COLO829 (cell line): ENCODE measurements at regions not wholly inside any gene's neighbourhood (a gene's known extent, or its start where the extent isn't known, plus 50 kb on each side); places are given as distances from the start of the nearest gene placed in this dataset.
A peak's percentile ranks its signal among the peaks of the same experiment; 100 is the strongest.

Experiments used
- DNase-seq: peaks from one replicate; pipeline ENCODE4 v3.0.0; 2012; ENCODE audit warnings: low spot score

DNA sequence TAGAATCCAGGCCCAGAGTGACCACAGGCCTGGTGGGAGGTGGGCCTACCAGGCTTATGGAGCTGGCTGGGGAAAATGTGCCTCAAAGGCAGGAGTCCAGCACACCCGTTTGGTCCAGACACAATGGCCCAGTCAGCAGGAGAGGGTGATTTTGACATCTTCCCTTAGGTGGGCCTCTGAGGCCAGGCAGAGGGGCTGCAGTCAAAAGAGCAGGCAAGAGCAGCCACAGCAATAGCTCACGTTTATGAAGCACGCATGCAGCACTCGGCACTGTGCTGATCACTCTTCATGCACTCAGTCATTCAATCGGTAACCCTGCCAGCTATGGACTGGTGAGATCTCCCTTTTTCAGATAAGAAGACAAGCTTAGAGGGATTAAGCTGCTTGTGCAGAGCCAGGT is 146.8 kb downstream of the LRIG2 start:
- DNase-seq = no peak

DNA sequence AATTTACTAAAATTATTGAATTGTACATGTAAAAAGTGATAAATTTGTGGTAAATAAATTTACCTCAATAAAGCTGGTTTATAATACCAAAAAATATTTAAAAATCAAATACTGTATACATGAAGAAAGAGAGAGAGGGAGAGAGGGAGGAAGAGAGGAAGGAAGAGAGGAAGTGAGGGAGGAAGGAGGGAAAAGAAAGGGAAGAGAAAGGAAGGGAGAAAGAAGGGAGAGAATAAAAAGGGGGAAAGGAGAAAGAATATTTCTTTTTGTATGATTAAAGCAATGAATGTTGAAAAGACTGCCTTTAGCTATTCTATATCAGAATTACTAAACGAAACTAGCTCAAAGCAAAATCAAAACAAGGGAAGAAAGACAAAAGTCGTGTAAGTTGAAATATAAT is 150.0 kb downstream of the LRIG2 start:
- no peak for DNase-seq

DNA sequence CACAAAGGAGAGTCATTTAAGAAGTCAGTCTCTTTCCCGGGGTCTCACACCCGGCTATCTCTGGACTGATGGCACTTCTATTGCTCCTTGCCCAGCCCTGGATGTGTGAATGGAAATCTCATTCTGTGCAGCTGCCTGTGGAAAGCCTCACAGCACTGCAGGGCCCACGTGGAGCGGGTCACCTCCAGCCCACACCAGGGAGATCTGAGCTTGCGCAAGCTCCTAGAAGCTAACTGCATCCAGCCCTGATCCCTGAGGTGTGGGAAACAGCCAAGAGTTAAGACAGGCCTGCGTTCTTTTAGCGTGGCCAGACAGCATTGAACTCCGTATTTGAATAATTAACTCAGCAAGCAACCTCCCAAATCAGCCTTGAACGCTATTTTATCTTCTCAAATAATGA is 150.5 kb downstream of the LRIG2 start:
- DNase-seq = no peak

DNA sequence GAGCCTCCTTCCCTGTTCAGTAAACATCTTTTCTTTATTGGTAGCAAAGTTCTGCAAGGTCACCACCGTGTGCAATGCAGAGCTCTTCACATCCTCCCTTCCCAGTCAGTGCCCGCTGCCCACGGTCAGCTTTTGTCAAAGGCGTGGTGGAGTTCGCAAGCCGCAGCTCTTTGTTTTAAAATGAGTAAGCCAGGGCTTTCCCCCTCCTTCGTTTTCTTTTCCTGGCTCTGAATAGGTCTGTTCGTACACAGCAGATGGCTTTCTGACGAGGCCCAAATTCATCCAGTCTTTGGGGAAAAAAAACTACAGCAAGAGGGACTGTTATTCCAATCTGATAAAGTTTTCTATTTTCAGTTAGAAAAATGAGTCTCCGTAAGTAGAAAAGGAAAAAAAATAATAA is 153.2 kb downstream of the LRIG2 start:
- DNase-seq = no peak

DNA sequence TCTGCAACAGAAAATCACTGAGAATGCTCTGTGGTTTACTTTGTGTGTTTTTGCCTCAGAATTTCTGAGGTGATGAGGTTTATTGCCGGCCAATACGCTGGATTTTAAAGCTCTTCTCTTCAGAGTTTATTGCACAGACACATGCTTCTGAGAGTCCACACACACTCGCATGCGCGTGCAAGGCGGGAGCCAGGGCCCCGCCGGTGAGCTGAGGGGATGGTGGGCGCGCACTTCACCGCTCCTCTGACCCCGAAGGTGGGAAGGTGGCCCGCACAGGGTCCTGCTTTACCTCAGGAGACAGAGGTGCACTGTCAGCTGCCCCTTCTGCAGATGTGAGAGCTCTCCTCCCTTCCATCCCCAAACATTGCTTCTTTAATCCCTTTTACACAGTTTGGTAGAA is 158.4 kb upstream of the MAGI3 start:
- DNase-seq = no peak

DNA sequence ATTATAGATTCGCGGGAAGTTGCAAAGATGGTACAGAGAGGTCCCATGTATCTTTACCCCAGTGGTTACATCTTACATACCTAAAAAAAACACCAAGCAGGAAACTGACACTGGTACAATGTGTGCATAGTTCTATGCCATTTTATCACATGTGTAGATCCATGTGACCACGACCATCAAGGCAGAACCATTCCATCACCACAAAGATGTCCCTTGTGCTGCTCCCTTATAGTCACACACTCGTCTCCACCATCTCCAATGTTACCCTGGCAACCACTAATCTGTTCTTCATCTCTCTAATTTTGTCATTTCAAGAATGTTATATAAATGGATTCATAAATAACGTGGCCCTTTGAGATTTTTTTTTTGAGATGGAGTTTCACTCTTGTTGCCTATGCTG is 156.9 kb upstream of the MAGI3 start:
- DNase-seq = peak; percentile 12

DNA sequence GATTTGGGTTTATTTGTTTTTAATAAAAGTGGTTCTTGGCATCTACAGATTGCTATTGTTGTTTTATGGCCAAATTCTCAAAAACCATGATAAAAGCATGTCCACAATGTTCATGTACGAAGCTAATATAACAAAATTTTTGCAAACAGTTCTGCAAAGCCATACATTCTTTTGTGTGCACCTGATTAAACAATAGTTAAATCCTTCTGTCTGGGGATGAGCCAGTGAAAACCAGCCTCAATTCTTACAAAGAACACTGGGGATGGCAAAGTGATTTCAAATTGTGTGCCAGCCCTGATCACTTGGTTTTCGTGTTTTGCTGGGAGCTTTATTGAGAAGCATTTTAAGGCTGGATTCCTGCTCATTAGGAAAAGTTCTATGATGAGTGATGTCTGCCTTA is 149.1 kb upstream of the MAGI3 start:
- no peak for DNase-seq

DNA sequence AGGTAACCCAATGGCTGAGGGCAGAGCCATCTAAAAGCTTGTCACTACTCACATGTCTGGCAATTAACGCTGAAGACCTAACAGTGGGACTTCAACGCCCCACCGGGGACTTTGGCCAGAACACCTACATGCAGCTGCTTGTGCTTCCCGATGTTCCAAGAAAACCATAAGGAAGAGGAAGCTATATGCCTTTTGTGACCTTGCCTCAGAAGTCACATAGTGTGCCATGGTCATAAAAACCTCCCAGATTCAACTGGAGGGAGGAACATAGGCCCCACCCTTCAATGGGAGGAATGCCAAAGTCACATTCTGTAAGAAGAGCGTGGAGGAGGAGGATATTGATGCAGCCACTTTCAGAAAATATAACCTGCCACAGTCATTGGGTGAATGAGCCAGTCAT is 147.8 kb upstream of the MAGI3 start:
- DNase-seq = no peak

DNA sequence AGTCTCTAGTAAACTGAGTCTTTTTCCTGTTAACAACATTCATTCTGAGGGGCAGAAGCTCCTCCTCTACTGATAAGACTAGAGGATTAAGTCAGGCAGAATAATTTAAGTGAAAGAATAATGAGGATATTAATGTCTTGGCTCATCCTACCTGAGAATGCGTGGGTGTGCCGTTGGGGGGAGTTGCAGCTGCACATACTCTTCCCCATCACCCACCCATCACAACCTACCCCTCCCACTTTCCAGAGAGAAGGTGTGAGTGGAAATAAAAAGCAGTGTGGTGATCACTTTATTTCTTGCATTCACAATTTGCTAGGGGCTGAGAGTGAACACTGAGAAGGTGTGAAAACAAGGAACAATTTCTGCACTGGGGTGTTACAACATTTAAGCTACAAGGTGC is 146.8 kb upstream of the MAGI3 start:
- DNase-seq = no peak

DNA sequence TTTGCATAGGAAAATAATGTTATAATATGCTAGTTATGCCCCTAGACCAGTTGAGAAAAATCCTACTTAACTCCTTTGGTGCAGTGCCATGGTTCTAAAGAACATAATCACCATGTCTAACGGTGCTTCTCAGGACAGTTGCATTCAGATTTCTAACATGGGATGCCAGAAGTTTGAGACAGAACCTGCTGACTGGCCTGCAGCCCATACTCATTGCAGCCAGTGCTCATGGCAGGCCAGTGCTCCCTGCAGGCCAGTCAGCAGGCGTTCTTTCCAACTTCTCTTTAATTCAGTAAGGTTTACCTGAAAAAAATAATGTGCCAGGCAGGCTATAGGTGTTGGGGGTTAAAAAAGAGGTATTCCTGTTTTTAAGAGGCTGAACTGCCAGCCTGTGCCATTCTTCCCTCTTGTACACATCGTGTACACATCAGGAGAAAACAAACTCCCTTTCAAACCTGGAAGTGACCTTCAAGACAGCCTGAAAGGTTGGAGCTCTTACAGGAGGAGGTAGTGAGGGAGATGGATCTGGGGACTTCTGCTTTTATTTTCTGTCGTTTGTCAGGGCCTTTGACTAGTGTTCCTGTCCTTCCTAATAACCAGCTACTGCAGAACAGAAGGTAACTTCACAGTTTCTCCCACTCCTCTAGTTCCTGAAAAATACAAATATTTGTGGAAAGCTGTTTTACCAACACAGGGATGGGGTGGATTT is 146.0 kb upstream of the MAGI3 start:
- no peak for DNase-seq

DNA sequence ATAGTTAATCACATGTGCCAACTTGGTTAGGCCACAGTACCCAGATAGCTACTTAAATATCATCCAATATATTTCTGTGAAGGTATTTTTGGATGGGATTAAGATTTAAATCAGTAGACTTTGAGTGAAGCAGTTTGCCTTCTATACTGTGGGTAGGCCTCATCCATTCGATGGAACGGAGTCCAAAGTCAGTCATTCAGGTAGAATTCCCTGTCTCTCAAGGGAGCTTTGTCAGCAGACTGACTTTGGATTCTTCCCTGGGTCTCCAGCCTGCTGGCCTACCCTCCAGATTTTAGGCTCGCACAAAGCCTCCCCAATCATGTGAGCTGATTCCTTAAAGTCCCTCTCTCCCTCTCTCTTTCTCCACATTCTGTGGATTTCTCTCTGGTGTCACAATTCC is 145.1 kb upstream of the MAGI3 start:
- no peak for DNase-seq

DNA sequence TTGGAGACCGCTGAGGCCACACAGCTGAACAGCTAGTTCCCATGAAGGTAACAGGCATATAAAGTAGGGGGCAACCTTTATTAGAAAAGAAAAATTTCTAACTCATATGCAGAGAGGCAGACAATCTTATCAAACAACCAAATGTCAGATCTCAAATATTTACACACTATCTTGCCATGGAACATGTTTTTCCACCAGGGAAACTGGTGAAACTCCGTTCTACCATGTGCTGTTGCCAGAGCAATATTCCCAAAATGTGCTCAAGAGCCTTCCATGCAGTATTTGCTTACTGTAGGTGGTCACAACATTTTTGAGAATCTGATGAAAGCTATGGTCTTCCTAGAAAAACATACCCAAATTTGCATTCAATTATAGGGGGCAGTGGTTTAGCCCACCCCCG is 143.4 kb upstream of the MAGI3 start:
- DNase-seq = no peak

DNA sequence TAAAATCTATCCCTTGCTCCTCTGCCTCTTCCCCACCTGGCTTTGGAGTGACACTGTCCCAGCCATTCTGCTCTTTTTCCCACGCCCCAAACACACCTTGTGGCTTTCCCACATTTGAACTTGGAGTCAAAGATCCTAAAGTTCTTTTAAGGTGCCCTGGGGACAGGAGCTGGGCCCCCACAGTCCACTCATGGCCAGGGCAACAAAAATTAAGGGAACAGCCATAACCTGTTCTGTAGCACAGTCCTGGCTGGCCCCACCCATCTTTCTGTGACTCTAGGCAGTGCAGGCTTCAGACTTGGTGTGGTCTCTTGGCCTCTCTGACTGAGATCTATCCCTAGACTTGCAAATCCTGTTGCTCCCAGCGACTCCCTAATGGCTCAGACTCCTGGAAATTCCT is 143.0 kb upstream of the MAGI3 start:
- no peak for DNase-seq

DNA sequence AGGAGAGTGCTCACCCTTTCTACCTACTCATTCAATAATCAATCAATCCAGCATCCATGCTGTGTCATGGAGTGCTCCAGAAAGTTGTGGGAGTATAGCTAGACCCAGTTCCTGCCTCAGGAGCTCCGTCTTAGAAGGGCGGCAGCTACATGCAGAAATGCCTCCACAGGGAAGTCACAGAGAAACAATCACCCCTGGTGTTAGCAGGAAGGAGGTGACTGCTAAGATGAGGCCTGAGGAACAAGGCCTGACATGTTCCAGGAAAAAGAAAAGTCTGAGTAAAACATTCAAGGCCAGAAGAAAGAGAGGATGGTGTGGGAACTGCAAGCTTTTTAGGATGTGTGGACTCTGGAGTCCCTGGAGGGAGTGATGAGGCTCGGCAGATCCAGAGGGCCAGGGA is 142.5 kb upstream of the MAGI3 start:
- DNase-seq = no peak

DNA sequence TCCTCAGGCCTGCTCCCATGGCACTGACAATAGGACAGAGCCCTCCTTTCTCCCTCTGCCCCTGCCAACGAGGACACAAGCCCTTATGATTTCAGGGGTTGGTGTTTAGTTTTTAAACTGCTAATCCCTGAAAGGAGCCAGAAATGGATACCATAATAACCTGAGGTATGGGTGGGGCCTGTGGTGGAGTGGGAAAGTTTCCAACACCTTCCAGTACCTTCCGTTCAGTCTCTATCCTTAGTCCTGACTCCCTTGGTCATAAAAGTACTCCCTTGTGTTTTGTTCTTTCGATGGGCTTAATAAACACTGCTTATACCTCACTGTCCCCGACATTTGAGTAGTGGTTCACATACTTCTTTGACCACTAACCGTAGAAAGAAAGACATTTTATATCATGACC is 141.8 kb upstream of the MAGI3 start:
- no peak for DNase-seq

DNA sequence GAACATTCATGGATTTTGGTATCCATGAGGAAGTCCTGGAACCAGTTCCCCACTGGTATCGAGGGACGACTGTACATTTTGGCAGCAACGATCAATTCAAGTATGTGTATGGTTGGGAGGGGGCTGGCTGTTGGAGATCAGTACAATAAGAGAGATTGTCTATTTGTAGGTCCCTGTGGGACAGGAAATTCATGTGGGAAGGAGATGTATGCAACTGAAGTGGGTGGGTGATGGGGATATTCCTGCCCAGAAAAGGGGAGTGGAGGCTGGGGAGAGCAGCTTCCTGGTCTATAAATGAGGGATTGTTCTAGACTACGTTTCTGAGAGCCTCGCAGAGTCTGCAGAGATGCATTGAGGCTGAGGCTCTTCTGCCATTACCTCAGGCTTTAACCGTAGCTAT is 140.2 kb upstream of the MAGI3 start:
- peak; percentile 66 for DNase-seq

DNA sequence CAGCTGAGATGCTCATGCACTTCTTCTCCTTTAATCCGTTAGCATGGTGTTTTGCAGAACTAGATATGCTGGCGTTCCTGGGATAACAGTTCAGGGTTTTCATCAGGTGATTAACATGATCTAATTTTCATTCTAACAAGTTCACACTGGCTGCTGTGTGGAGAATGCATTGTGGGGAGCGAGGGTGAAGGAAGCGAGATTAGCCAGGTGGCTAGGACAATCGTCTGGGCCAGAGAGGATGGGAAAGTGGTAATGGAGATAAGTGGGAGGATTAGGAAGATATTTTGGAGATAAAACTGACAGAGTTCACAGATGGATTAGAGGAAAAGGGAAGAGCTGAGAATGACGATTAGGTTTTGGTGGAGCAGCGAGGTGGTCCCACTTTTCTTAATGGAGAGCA is 138.1 kb upstream of the MAGI3 start:
- no peak for DNase-seq

DNA sequence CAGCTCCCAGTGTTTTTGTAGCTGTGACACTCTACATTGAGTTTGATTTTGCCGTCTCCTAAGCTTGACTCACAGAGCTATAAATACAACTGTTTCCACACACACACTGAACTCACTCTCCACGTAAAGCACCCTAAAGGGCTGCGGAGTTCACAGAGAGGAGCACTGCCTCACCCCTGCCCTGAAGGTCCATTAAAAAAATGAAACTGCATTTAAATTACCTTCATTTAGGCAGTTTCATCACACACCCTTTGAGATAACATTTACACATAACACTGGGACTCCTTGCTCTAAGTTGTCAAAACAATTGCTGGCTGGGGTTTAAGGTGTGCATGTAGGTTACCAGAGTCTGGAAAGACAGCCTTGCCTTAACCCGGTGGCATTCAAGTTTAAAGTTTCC is 137.1 kb upstream of the MAGI3 start:
- no peak for DNase-seq

DNA sequence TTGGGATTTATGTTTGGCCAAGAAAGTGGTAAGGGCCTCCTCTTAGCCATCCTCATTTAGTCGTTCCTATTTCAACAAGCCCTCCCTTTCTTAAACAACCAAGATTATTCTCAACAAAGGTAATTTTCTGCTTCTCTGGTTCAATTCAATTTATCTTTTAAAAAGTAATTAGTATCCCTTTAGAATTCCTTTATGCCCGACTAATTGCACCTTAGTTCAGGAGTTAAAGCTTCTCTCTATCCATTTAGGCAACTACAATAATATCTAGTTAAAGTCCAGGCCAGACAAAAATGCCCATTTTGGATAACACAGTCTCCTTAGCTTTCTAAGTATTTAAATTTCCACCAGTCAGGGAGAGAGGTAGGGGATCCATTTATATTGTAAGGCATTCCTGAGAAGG is 136.7 kb upstream of the MAGI3 start:
- no peak for DNase-seq

DNA sequence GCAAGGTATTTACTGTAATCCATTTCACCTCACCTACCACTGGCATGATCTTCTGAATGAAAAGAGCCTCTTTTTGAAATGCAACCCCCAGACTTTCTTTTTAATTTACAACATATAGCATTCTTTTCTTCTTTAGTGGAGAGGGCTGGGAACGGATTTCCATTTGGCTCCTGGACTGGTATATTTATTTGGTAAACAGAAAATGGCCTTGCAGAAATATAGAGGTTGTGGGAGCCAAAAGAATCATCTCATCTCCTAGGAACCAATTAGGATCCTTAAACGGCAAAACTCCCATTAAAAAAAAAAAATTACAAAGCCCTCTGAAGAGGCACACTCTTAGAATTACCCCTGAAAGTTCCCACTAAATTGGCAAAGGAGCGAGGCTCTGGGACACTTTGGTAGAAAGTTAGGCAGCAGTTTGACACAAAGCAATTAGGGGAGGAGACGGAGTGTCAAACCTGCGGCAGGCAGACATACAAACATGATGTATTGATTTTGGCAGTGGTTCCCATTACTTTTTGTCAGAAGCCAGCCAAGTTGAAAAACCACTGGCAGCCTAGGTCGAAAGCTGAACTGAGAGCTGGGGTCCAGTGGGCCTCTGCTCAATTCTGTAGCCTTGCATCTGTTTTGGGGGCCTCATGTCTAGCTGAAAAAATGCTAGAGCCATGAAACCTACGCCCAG is 135.1 kb upstream of the MAGI3 start:
- DNase-seq = no peak

DNA sequence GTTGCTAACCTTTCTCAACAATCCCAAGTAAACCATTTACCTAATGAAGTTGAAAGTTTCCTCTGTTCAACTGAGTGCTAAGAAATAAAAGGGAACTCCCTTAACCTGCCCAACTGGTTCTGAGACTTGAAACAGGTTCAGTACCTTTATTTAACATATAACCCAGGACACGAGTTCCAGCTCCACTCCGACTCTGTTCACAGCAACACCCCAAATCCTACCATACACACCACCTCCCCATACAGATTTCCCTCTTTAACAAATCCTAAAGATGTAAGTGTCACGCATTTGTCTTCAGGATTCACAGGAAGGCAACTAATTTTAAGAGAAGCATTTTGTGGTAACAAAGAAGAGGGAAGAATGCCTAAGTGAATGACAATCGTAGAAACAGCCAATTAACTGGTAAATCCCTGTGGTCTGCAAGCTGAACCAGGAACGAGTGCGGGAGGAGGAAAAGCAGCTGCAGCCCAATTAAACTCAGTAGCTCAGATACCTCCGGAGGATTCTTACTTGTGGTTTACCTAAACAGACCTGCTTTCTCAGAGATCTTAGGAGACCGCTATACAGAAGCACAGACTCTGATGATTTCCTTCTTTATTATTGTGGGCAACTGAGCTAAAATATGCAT is 134.5 kb upstream of the MAGI3 start:
- no peak for DNase-seq

DNA sequence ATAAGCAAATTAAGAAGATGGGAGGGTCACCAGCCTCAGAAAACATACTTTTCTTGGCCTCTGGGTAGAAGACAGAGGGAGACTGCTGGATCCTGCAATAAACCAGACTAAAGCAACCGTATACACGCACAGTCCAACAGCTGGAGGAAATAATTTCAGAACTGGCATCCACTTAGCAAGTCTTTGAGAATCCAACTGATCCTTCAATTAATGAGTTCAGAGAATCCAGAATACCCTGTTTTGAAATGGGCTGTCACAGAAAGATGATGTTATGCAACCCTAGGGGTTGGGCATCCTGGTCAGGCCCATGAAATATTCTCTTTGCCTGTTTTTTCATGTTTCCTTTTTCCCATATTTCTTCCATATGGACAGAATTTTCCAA is 134.0 kb upstream of the MAGI3 start:
- no peak for DNase-seq

DNA sequence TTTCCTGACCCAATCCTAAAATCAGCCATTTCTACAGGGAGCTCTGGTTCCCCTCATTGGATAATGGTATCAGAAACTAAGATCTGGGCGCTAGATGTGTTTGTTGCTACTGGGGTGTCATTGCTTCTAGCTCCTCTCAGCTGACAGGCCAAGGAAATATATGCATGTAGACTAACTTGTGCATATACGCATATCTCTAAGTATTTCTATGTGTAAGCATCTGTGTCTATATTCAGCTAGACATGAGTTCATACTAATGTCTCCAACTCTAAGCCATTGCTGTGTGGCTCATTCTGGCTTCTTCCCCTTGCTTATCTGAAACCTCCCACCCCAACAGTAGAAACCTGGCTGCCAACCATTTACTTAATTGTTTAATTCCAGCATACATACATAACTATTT is 130.3 kb upstream of the MAGI3 start:
- DNase-seq = no peak

DNA sequence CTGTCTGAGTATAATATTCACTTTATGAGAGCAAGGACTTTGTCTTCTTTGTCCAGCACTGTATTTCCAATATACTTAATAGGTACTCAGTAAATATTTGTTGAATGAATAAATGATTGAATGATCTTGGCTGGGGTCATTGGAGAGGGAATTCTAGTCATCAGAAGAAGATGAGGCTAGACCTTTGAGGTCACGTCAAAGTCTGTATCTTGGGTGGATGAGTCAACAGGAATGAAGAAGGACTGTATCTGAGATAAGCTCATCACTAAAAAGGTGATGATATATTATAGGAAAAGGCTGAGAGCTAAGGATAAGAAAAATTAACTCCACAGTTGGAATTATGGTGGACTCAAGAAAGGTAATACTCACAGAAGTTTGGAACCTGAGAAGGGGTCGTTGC is 125.1 kb upstream of the MAGI3 start:
- DNase-seq = no peak
